ENCODE measurements at regions not wholly inside any gene's neighbourhood (a gene's known extent, or its start where the extent isn't known, plus 50 kb on each side); places are given as distances from the start of the nearest gene placed in this dataset.

DNA sequence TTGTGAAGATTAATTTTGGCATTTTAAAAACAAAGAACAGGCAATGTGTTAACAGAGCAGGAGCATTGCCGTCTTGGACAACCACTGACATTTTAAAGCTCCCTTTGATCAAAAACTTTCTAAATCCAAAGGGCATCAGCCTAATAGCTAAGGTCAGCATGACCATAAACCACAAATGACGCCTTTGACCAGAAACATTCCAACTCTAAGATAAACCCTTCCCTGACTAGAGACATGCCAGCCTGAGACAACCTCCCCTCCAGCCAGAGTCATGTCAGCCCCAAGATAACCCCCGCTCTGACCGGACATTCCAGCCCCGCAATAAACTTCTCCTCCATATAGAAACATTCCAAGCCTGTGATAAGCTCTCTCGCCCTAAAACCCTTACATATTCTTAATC is 949.4 kb upstream of the POT1 start:
- WGBS (ENCODE audit: missing lambda C conversion rate): 29% methylated on average over 6 of the region's 6 CpGs
- DNase-seq (ENCODE audit: low read depth in 1 of 2, low spot score in 1 of 2): no peak

DNA sequence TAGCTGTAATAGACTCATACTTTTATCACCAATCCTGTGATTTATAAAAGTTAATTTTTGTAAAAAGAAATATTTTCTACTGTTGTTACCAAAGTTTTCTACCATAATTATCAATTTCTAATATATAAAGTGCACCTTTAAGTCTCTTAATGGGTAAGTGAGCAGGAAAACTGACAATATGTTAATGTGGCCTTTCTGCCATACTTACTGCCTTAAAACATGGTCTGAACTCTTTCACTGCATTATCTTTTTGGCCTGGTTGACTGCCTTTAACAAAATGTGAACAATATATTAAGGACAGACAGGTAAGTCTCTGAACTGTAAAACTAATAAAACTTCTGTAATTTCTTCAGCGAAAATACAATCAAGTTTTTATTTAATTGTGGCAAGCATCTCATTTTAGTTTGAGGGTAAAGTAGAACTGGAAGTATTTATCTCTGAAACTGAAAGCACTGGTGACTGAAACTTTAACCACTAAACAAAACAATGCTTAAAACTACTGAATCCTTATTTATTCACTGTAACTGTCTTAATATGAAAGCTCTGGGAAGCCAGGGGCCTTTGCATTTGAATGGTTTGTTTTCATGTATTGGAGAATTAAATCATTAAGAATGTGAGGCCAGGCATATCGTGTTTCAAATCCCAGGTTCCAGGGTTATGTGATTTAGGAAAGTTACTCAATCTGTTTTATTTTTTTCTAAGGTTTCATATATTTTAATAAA is 948.8 kb upstream of the POT1 start:
- Histone ChIP-seq H3K27ac (no peak overlapping the region), H3K4me2 (no peak overlapping the region), H3K9me3 (no peaks in the 10 kb centered on the region), H3K4me1 (no peaks in the 10 kb centered on the region), H3K4me3 (no peak overlapping the region)
- ChIA-PET CTCF (no interaction called here), POLR2A (no interaction called here)
- 3% methylated on average over 2 of the region's 2 CpGs for WGBS (ENCODE audit: missing lambda C conversion rate)
- TF ChIP-seq FOXS1 (CRISPR knock-in tag; IDR thresholded peaks at IDR 0.05) (no peak), CHD4 (IDR thresholded peaks at IDR 0.05; ENCODE audit: borderline replicate concordance) (no peak), ZSCAN20 (CRISPR knock-in tag; IDR thresholded peaks at IDR 0.05) (no peak)
- TF ChIP-seq, protein P1, sequence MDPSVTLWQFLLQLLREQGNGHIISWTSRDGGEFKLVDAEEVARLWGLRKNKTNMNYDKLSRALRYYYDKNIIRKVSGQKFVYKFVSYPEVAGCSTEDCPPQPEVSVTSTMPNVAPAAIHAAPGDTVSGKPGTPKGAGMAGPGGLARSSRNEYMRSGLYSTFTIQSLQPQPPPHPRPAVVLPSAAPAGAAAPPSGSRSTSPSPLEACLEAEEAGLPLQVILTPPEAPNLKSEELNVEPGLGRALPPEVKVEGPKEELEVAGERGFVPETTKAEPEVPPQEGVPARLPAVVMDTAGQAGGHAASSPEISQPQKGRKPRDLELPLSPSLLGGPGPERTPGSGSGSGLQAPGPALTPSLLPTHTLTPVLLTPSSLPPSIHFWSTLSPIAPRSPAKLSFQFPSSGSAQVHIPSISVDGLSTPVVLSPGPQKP (IDR thresholded peaks at IDR 0.05; ENCODE audit: low read depth, low read length): no peak
- TF ChIP-seq, protein P2, sequence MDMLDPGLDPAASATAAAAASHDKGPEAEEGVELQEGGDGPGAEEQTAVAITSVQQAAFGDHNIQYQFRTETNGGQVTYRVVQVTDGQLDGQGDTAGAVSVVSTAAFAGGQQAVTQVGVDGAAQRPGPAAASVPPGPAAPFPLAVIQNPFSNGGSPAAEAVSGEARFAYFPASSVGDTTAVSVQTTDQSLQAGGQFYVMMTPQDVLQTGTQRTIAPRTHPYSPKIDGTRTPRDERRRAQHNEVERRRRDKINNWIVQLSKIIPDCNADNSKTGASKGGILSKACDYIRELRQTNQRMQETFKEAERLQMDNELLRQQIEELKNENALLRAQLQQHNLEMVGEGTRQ (IDR thresholded peaks at IDR 0.05): no peak
- ATAC-seq (no peak), FAIRE-seq (no peak), DNase-seq (ENCODE audit: low read depth in 1 of 2, low spot score in 1 of 2) (no peak)

More for the DNA sequence above, 949.4 kb upstream of the POT1 start:
- POLR2A ChIA-PET: no interaction called here
- no peak overlapping the region for H3K27ac ChIP-seq
- CTCF ChIA-PET: no interaction called here
- no peak overlapping the region for H3K4me3 ChIP-seq
- no peaks in the 10 kb centered on the region for H3K4me1 ChIP-seq
- TF ChIP-seq SREBF2 (IDR thresholded peaks at IDR 0.05) (no peak), ZC3H11A (IDR thresholded peaks at IDR 0.05) (no peak), CBX2 (IDR thresholded peaks at IDR 0.05; ENCODE audit: borderline replicate concordance, low read depth) (no peak), HOXB5 (CRISPR knock-in tag; IDR thresholded peaks at IDR 0.05) (no peak), PHF8 (IDR thresholded peaks at IDR 0.05; ENCODE audit: borderline replicate concordance, low read depth) (no peak), KDM1A (IDR thresholded peaks at IDR 0.05; ENCODE audit: low read depth) (no peak), HDAC2 (IDR thresholded peaks at IDR 0.05) (no peak)
- FAIRE-seq (no peak), ATAC-seq (no peak)
- H3K4me2 ChIP-seq: no peak overlapping the region
- H3K9me3 ChIP-seq: no peaks in the 10 kb centered on the region

DNA sequence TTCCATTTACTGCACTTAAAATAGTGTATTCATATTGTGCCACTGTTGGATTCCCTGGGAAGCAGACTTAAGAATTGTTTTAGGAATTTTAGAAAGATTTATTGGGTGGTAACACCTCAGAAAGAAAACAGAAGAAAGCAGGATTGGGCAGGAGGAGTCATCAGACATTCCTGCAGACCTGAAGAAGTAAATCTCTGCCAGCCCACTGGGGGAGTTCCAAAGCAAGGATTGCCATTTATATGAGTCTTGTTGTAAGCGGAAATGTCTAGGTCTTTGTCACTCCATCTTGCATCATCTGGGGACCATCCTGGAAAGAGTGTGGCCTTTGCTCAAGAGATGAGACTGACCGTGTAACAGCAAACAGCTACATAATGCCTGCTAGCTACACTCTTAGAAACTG is 947.6 kb upstream of the POT1 start:
- DNase-seq (ENCODE audit: low read depth in 1 of 2, low spot score in 1 of 2) (peak in 1 of 2 experiments; percentile 0), ATAC-seq (no peak), FAIRE-seq (no peak)
- Histone ChIP-seq H3K27ac (no peak overlapping the region), H3K9me3 (no peaks in the 10 kb centered on the region), H3K4me3 (no peak overlapping the region), H3K4me1 (no peaks in the 10 kb centered on the region), H3K4me2 (no peak overlapping the region)
- ChIA-PET CTCF (no interaction called here), POLR2A (no interaction called here)
- TF ChIP-seq JUNB (IDR thresholded peaks at IDR 0.05): no peak
- TF ChIP-seq, protein P3, sequence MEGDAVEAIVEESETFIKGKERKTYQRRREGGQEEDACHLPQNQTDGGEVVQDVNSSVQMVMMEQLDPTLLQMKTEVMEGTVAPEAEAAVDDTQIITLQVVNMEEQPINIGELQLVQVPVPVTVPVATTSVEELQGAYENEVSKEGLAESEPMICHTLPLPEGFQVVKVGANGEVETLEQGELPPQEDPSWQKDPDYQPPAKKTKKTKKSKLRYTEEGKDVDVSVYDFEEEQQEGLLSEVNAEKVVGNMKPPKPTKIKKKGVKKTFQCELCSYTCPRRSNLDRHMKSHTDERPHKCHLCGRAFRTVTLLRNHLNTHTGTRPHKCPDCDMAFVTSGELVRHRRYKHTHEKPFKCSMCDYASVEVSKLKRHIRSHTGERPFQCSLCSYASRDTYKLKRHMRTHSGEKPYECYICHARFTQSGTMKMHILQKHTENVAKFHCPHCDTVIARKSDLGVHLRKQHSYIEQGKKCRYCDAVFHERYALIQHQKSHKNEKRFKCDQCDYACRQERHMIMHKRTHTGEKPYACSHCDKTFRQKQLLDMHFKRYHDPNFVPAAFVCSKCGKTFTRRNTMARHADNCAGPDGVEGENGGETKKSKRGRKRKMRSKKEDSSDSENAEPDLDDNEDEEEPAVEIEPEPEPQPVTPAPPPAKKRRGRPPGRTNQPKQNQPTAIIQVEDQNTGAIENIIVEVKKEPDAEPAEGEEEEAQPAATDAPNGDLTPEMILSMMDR (IDR thresholded peaks at IDR 0.05): no peak
- no peak for TF ChIP-seq JUN (IDR thresholded peaks at IDR 0.05)
- TF ChIP-seq, protein P4, sequence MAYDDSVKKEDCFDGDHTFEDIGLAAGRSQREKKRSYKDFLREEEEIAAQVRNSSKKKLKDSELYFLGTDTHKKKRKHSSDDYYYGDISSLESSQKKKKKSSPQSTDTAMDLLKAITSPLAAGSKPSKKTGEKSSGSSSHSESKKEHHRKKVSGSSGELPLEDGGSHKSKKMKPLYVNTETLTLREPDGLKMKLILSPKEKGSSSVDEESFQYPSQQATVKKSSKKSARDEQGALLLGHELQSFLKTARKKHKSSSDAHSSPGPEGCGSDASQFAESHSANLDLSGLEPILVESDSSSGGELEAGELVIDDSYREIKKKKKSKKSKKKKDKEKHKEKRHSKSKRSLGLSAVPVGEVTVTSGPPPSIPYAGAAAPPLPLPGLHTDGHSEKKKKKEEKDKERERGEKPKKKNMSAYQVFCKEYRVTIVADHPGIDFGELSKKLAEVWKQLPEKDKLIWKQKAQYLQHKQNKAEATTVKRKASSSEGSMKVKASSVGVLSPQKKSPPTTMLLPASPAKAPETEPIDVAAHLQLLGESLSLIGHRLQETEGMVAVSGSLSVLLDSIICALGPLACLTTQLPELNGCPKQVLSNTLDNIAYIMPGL (CRISPR knock-in tag; IDR thresholded peaks at IDR 0.05; ENCODE audit: borderline replicate concordance): no peak
- TF ChIP-seq HDAC2 (IDR thresholded peaks at IDR 0.05): no peak
- TF ChIP-seq, protein P5, sequence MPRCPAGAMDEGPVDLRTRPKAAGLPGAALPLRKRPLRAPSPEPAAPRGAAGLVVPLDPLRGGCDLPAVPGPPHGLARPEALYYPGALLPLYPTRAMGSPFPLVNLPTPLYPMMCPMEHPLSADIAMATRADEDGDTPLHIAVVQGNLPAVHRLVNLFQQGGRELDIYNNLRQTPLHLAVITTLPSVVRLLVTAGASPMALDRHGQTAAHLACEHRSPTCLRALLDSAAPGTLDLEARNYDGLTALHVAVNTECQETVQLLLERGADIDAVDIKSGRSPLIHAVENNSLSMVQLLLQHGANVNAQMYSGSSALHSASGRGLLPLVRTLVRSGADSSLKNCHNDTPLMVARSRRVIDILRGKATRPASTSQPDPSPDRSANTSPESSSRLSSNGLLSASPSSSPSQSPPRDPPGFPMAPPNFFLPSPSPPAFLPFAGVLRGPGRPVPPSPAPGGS (IDR thresholded peaks at IDR 0.05): no peak
- TF ChIP-seq HOXA7 (CRISPR knock-in tag; IDR thresholded peaks at IDR 0.05): no peak
- TF ChIP-seq CHD2 (IDR thresholded peaks at IDR 0.05; ENCODE audit: low read length, partially characterized antibody): no peak
- no peak for TF ChIP-seq POLR2AphosphoS2 (conservative IDR thresholded peaks at IDR 0.05; ENCODE audit: low read length)
- TF ChIP-seq KDM5A (IDR thresholded peaks at IDR 0.05): no peak
- WGBS (ENCODE audit: missing lambda C conversion rate): 33% methylated on average over 2 of the region's 2 CpGs
